Stimulated activated CD4-positive, alpha-beta T cell treated with anti-CD3 and anti-CD28 coated beads, Interleukin-4, amount 100 ng/mL, for 48 hours (primary cell): ENCODE measurements at regions not wholly inside any gene's neighbourhood (a gene's known extent, or its start where the extent isn't known, plus 50 kb on each side); places are given as distances from the start of the nearest gene placed in this dataset.
"Not testable (repeated sequence)": the region's sequence is repeated elsewhere in the genome, so short reads cannot be mapped to it uniquely, and the experiment has no call there.

Source experiments
- DNase-seq, 2 donors: peaks; one replicate each; pipeline ENCODE4 v3.0.0-alpha.2; 2020; ENCODE audit warnings: low read depth in 2 of 2

GRCh38 chr2:81073412-81073811 is 768.9 kb upstream of the LRRTM1 start:
- no peak for DNase-seq

DNA sequence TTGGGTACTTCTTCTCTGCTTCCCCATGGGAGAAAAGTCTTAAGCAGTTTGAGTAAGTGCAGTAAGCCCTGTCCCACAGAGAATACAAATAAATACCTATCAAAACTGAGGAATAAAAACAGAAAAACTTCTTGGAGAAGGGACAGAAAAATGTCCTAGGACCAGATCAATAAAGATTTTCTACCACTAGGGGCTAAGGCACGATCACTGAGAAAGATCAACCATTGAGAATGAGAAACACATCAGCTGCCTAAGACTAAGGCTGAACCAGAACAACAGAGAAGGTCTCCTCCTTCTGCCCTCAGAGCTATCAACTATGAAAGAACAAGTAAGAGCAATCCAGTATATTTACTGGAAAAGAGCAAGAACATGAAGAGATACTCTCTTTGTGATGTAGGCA is 763.6 kb upstream of the LRRTM1 start:
- no peak for DNase-seq

DNA sequence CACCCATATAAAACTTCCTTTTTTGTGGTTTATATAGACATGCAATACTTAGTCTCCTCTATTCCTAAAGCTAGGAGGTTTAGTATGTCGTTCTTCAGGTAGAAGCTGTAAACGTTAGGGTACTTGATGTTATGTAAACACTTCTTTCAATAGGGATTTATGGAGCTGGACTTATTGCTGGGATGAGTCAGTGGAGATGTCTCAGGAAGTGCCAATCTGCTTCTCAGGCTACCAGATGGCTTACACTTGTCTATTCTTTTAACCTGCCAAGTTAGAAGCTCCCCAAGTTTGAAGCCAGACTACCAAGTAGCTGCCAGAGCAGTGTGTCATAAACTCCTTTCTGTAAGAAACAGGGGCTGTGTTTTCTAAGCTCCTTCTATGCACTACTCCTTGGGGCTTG is 756.5 kb upstream of the LRRTM1 start:
- DNase-seq: no peak

DNA sequence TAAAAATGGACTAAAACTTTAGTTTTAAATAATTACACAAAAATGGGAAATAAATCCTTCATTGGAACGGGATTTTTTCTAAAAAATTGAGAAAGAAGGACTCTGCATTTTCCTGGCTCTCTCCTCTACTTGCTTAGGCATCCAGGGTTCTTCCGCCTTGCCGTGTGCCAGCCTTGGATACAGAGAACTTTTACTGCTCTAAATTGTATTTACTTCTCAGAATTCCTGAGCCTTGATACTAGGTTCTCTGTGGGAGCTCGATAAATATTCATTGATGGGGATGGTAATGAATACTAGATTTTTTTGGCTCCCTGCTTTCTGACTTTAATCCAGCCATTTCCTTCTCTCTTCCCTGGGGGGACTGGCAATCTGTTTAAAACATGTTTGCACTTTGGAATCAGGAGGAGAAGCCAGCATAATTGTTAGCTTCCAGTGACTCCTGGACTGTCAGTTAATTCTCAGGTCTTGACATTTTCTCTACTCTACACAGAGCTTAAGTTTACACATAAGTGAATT is 746.1 kb upstream of the LRRTM1 start:
- no peak for DNase-seq

GRCh38 chr2:81043681-81044080 is 739.1 kb upstream of the LRRTM1 start:
- no peak for DNase-seq

DNA sequence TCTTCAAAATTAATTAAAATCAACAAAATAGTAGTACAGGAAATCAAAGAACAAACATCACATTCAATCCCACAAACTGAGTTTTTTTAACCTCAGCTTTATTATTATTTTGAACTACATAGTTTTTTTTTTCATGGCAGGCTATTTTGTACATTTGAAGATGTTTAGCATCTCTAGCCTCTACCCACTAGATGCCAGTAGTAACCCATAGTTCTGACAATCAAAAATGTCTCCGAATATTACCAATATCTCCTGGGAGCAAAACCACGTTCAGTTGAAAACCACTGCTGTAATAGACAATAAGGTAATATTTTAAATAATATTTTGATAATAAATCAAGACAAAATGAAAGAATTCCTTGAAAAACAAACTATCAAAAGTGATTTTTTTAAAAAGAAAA is 702.6 kb upstream of the LRRTM1 start:
- no peak for DNase-seq

- no peak for DNase-seq
These were observed 698.4 kb upstream of the LRRTM1 start for GRCh38 chr2:81002906-81003305.

- DNase-seq: no peak
These were observed 682.9 kb upstream of the LRRTM1 start for GRCh38 chr2:80987466-80987865.

DNA sequence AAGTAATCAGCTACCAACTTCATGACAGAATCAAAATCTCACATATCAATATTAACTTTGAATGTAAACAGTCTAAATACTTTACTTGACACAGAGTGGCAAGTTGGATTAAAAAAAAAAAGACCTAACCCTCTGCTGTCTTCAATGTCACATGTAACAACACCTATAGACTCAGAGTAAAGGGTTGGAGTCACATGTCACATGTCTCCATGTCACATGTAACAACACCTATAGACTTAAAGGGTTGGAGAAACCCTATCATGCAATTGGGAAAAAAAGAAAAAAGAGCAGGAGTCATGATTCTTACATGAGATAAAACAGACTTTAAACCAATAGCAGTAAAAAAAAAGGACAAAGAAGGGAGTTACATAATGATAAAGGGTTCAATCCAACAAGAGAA is 665.3 kb upstream of the LRRTM1 start:
- DNase-seq: no peak

DNA sequence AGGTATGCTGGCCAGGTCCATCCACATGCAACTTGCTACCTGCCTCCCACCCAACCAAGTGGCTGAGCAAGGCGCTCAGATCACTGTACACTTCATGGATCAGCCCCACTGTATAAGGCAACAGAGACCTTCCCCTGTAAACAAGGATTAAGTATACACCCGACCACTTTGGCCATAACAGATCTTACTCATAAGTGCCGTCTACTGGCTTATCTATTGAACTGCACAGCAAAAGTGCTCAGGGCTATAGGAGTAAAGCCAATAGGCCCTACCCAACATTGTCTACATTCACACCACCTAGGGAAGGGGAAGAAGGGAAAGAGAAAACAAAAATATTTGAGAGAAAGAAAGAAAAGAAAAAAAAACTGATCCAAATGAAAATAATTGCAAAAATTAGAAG is 663.9 kb upstream of the LRRTM1 start:
- no peak for DNase-seq

DNA sequence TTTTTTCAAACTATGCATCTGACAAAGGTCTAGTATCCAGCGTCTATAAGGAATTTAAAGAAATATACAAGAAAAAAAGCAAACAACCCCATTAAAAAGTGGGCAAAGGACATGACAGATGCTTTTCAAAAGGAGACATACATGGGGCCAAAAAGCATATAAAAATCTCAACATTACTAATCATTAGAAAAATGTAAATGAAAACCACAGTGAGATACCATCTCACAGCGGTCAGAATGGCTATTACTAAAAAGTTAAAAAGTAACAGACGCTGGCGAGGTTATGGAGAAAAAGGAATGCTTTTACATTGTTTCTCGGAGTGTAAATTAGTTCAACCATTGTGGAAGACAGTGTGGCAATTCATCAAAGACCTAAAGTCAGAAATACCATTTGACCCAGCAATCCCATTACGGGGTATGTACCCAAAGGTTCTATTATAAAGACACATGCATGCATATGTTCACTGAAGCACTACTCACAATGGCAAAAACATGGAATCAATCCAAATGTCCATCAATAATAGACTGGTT is 643.1 kb upstream of the LRRTM1 start:
- no peak for DNase-seq

- no peak for DNase-seq
These were observed 638.9 kb upstream of the LRRTM1 start for GRCh38 chr2:80943487-80943886.

DNA sequence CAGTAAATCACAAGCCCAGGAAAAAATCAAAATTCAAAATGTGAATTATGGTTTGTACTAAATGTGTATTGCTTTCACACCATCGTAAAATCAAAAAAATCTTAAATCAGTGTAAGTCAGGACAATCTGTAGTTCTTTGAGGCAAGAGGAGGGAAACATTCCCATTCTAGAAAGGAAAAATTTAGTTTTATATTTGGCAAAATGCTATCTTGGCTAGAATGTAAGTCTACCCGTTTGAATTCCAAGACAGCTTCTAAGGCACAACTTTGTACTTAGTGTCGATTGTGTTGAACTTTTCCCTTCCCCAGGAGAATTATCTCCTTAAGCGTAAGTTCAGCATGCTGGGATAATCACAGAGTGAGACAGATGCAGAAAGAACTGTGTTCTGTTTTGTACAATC is 638.2 kb upstream of the LRRTM1 start:
- DNase-seq: no peak

DNA sequence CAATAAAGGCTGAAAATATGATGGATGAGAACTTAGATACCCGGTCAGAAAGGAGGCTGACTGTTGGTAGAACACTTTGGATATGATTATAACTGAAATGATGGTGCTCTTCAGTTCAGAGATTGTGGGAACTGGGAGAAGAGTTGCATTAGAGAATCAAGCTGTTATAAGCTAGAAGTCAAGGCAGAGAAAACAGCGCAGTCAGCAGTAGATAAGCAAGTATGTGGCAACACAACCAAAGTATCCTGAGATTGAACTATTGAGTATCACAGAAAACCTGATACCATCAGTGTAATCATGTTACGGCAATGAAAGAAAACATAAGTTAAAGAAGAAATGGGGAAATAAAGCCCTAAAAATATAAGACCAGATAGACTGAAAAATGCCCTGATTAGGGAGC is 633.9 kb upstream of the LRRTM1 start:
- no peak for DNase-seq

DNA sequence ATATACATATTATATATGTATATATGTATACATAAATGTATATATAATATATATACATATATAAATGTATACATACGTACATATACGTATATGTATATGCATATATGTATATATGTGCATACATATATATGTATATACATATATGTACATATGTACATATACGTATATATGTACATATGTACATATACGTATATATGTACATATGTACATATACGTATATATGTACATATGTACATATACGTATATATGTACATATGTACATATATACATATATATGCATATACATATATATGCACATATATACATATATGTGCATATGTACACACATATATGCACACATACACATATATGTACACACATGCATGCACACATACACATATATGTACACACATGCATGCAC is 627.3 kb upstream of the LRRTM1 start:
- DNase-seq: not testable (repeated sequence)

- no peak for DNase-seq
These were observed 626.2 kb upstream of the LRRTM1 start for GRCh38 chr2:80930777-80931176.

GRCh38 chr2:80926168-80926567 is 621.6 kb upstream of the LRRTM1 start:
- DNase-seq: no peak

- no peak for DNase-seq
These were observed 592.0 kb upstream of the LRRTM1 start for GRCh38 chr2:80896576-80896975.

- no peak for DNase-seq
These were observed 589.9 kb upstream of the LRRTM1 start for GRCh38 chr2:80894486-80894885.

- DNase-seq: no peak
These were observed 589.2 kb upstream of the LRRTM1 start for GRCh38 chr2:80893711-80894110.

DNA sequence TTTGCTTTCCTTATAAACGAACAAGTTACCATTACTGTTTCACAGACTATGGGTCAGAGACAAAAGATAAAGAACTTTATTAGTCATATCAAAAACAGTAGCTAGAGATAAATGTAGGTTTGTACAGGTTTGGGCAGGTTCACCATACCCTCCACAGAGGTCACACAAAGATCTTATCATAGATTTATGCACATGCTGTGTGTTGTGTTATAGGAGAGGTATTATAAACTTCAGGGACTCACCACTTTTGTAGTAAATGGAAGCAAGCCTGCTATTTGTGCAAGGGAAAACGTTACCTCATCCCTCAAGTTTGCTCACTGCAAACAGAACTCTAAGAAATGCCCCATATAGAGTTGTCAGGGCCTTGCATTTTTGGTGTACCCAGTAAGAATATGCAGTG is 584.5 kb upstream of the LRRTM1 start:
- DNase-seq: no peak

GRCh38 chr2:80887841-80888378 is 583.4 kb upstream of the LRRTM1 start:
- no peak for DNase-seq

DNA sequence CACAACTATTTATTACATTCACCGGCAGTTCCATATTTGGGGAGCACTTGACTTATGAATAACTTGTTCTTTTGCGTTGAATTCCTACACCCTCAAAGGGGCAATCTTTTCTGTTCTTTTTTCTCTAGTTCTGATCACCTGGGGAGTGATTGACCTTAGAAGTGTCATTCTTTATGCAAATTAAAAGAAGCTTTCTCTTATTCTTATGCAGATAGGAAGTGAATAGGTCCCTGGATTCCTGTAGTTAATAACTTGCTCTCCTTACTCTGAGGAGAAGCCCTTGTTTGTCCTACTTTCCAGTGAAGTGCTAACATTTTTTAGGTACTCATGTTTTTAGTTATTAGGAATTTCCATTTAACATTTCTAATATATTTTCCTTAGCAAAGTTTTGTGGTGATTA is 569.8 kb upstream of the LRRTM1 start:
- DNase-seq: no peak

DNA sequence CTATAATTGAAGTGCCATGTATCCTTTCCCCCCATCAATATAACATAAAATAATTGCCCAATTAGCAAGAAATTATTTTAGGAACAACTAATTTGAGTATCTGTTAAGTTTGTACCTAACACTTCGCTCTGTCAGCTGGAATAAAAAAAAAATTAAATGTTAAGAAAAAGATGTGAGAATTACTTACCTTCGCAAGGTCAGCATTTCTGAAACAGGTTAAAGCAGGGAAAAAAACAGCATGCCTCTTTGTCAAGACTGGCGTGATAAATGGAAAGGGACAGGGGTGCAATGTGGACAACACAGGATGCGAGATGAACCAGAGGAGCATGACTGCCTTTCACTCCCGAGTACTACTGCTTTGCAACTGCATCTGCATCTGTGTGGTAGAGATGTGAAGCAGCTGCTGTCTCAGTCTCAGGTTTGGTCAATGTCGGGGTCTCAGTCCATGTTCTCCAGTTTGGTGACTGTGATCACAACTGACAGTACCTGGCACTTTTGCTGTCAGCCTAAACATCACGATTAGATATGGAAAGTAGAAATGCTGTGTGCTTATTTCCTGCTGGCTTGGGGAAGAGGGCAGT is 565.4 kb upstream of the LRRTM1 start:
- DNase-seq: no peak
